ENCODE measurements at regions not wholly inside any gene's neighbourhood (a gene's known extent, or its start where the extent isn't known, plus 50 kb on each side); places are given as distances from the start of the nearest gene placed in this dataset.

- TF ChIP-seq CTCF (IDR thresholded peaks at IDR 0.05) (no peak), POLR2A (IDR thresholded peaks at IDR 0.05) (no peak)
Observed at GRCh38 chr6:165949324-165949723, 218.3 kb downstream of the TBXT start.
